AG04450 (cell line): ENCODE measurements at regions not wholly inside any gene's neighbourhood (a gene's known extent, or its start where the extent isn't known, plus 50 kb on each side); places are given as distances from the start of the nearest gene placed in this dataset.
"Not testable (repeated sequence)": the region's sequence is repeated elsewhere in the genome, so short reads cannot be mapped to it uniquely, and the experiment has no call there.

Experiments
- CTCF ChIA-PET: fragments of 300-600, 350-600 bp; formaldehyde crosslinking; extraction: SDS; loops from one replicate; lab custom pipeline; 2022; ENCODE audit warnings: antibody characterized with exemption, inconsistent platforms; lab: Charles Lee
- POLR2A ChIA-PET: fragments of 350-600 bp; formaldehyde crosslinking; extraction: SDS; loops from one replicate; lab custom pipeline; 2021; ENCODE audit warnings: antibody characterized with exemption, inconsistent platforms; lab: Yijun Ruan, JAX
- DNase-seq: peaks from one replicate; pipeline ENCODE4 v3.0.0-alpha.2; 2011; ENCODE audit warnings: low read depth, low spot score
- H3K27ac ChIP-seq: one replicate; pipeline ENCODE4 v1.5.1; 2012; ENCODE audit warnings: low read depth, low read length, control low read depth
- H3K27me3 ChIP-seq: one replicate; pipeline ENCODE4 v1.6.0; 2012; ENCODE audit warnings: low read length; ENCODE audit not compliant: control insufficient read depth, insufficient read depth
- H3K4me3 ChIP-seq: 2 replicates; pipeline ENCODE4 v1.5.1; 2011; ENCODE audit warnings: mild to moderate bottlenecking, low read depth, low read length, control low read depth
- H3K9me3 ChIP-seq: 2 replicates; pipeline ENCODE4 v1.5.1; 2012; ENCODE audit warnings: low read length; ENCODE audit not compliant: control insufficient read depth, insufficient read depth
- CTCF ChIP-seq: IDR thresholded peaks from 2 replicates; pipeline ENCODE4 v1.5.1; 2011; ENCODE audit warnings: low read depth, low read length, control low read depth, inconsistent platforms

- no peak for DNase-seq
- TF ChIP-seq CTCF: no peak
- H3K4me3 ChIP-seq: no peak overlapping the region
- peaks cover 29% of the 10 kb centered on the region for H3K27me3 ChIP-seq
- peaks cover 4% of the 10 kb centered on the region for H3K9me3 ChIP-seq
- CTCF ChIA-PET: no interaction called here
- POLR2A ChIA-PET: no interaction called here
- no peak overlapping the region for H3K27ac ChIP-seq
These were observed 82.0 kb upstream of the JCAD start for GRCh38 chr10:30141423-30141822.

DNA sequence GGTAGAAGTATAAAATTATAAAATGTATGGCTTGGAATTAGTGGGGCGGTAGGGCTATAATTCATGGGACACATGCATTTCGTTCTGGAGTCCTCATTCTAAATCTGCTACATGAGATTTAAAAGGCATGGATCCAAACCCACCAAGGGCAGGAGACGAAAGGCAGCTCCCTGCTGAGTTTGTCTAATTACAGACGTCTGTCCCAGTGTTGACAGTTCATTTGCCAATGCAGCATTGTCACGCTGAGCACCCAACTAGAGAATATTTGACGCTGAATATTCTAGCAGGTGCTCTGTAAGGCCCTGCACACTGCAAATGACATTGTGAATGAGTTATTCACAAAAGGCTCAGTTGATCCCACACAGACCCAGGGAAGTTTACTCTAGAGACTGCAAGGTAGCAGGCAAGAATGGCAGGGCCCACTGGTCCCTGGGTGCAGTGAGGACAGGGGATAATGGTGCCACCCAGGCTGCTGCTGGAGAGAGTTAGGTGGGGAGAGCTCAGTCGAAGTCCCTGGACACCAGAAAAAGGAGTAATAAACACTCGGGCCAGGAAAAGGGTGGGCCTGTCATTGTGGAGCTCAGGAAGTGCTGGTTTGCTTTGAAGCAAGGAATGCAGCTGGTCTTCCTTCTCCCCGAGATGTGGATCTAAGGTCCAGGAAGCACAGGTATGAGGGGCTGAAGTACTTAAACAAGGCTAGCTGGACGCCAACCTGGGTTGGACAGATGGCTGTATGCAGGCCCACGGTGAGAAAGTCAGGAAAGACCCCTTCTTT is 75.0 kb upstream of the JCAD start:
- no peak for DNase-seq
- ChIA-PET CTCF (no interaction called here), POLR2A (no interaction called here)
- no peak for TF ChIP-seq CTCF
- H3K27me3 ChIP-seq: peaks cover 7% of the 10 kb centered on the region
- no peak overlapping the region for H3K27ac ChIP-seq
- H3K4me3 ChIP-seq: no peak overlapping the region
- no peaks in the 10 kb centered on the region for H3K9me3 ChIP-seq

DNA sequence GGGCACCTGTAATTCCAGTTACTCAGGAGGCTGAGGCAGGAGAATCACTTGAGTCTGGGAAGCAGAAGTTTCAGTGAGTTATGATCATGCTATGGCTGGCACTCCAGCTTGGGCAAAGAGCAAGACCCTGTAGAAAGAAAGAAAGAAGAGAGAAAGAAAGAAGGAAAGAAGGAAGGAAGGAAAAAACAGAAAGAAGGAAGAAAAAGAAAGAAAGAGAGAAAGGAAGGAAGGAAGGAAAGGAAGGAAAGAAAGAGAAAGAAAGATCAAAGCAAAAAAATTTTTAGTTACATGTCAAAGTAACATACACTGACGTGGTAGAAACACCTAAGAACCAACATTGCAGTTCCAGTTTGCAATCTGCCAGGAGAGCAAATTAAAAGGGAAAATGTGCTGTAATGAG is 73.8 kb upstream of the JCAD start:
- peaks cover 7% of the 10 kb centered on the region for H3K27me3 ChIP-seq
- no peak overlapping the region for H3K4me3 ChIP-seq
- CTCF ChIA-PET: no interaction called here
- POLR2A ChIA-PET: no interaction called here
- no peak for DNase-seq
- no peak overlapping the region for H3K27ac ChIP-seq
- no peaks in the 10 kb centered on the region for H3K9me3 ChIP-seq
- no peak for TF ChIP-seq CTCF

DNA sequence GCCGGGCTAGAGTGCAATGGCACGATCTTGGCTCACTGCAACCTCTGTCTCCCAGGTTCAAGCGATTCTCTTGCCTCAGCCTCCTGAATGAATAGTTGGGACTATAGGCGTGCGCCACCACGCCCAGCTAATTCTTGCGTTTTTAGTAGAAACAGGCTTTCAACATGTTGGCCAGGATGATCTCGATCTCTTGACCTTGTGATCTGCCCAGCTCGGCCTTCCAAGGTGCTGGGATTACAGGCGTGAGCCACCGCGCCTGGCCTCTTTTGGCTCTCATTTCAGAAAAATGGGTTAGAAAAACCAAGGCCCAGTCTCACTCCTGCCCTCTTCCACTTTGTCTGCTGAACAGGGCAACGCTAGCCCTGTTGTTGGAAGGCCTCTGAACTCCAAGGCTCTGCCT is 72.0 kb upstream of the JCAD start:
- H3K9me3 ChIP-seq, POLR2A ChIA-PET, H3K27ac ChIP-seq, H3K27me3 ChIP-seq, DNase-seq, H3K4me3 ChIP-seq: not testable (repeated sequence)
- CTCF ChIA-PET: interaction anchor here (1.0 kb wide), 1 partner anchor 139 kb away, joined by 5 read pairs; no protein-coding TSS in a partner anchor

DNA sequence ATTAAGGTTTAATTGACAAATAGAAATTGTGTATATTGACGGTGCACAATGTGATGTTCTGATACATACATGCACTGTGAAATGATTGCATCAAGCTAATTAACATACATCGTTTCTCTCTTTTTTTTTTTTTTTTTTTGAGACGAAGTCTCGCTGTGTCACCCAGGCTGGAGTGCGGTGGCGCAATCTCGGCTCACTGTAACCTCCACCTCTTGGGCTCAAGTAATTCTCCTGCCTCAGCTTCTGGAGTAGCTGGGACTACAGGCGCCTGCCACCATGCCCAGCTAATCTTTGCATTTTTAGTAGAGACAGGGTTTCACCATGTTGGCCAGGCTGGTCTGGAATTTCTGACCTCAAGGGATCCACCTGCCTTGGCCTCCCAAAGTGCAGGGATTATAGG is 69.9 kb upstream of the JCAD start:
- H3K27ac ChIP-seq, DNase-seq, H3K27me3 ChIP-seq, CTCF ChIA-PET, H3K4me3 ChIP-seq, H3K9me3 ChIP-seq, POLR2A ChIA-PET: not testable (repeated sequence)

GRCh38 chr10:30127120-30127541 is 67.7 kb upstream of the JCAD start:
- ChIA-PET POLR2A (interaction anchor here (0.6 kb wide), 1 partner anchor 109 kb away, joined by 5 read pairs; no protein-coding TSS in a partner anchor), CTCF (no interaction called here)
- TF ChIP-seq CTCF: no peak
- Histone ChIP-seq H3K4me3 (no peak overlapping the region), H3K9me3 (peaks cover 5% of the 10 kb centered on the region; the same call in 1 of the 2 replicates), H3K27me3 (no peaks in the 10 kb centered on the region), H3K27ac (no peak overlapping the region)
- no peak for DNase-seq
